ENCODE measurements at regions not wholly inside any gene's neighbourhood (a gene's known extent, or its start where the extent isn't known, plus 50 kb on each side); places are given as distances from the start of the nearest gene placed in this dataset.

DNA sequence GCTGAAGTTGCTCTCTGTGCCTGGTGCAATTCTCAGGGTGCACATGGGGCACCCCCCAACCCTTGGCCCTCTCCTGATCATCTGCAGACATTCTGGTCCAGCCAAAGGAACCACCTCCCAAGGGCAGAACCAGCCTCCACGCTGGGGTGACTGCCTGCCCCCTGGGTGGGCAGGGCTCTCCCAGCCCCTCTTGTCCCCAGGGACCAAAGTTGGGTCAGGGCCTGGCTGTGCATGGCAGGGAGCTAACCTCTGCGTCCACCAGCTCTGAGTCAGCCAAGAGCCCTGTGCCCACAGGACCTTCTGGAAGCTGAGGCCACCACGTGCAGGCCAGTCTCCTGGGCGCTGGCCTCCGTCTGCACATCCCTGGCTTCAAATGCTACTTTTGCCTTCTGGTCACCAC, 101.9 kb downstream of the SIK1 start:
- ChIA-PET POLR2A (ENCODE audit: low non-redundant PET) (no interaction called here), CTCF (no interaction called here)
- H3K9me3 ChIP-seq (ENCODE audit: low read depth, low read length, poor library complexity, severe bottlenecking): no peaks in the 10 kb centered on the region
- H3K4me1 ChIP-seq (ENCODE audit: insufficient read depth, low read length, poor library complexity, severe bottlenecking): no peaks in the 10 kb centered on the region
- TF ChIP-seq, protein P1, sequence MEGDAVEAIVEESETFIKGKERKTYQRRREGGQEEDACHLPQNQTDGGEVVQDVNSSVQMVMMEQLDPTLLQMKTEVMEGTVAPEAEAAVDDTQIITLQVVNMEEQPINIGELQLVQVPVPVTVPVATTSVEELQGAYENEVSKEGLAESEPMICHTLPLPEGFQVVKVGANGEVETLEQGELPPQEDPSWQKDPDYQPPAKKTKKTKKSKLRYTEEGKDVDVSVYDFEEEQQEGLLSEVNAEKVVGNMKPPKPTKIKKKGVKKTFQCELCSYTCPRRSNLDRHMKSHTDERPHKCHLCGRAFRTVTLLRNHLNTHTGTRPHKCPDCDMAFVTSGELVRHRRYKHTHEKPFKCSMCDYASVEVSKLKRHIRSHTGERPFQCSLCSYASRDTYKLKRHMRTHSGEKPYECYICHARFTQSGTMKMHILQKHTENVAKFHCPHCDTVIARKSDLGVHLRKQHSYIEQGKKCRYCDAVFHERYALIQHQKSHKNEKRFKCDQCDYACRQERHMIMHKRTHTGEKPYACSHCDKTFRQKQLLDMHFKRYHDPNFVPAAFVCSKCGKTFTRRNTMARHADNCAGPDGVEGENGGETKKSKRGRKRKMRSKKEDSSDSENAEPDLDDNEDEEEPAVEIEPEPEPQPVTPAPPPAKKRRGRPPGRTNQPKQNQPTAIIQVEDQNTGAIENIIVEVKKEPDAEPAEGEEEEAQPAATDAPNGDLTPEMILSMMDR (conservative IDR thresholded peaks at IDR 0.05; ENCODE audit: low read depth, low read length): no peak
- no peak for TF ChIP-seq EZH2 (IDR thresholded peaks at IDR 0.05; ENCODE audit: borderline replicate concordance, low read depth, low read length, poor library complexity, severe bottlenecking)
- H3K4me3 ChIP-seq (ENCODE audit: low read depth, low read length, poor library complexity, severe bottlenecking): no peak overlapping the region
- intact Hi-C loops (cut with micrococcal nuclease; ENCODE audit: unreplicated experiment): no loop called here
- no peaks in the 10 kb centered on the region for H3K27me3 ChIP-seq (replicated peaks; ENCODE audit: insufficient read depth, low read depth, low read length, poor library complexity)
- no peak overlapping the region for H3K27ac ChIP-seq (ENCODE audit: low read depth, low read length, poor library complexity, severe bottlenecking)
- DNase-seq (ENCODE audit: low spot score): no peak
- H3K36me3 ChIP-seq (ENCODE audit: insufficient read depth, low read length, poor library complexity, severe bottlenecking): no peaks in the 10 kb centered on the region
- BruUV-seq (replicated peaks): no TSS peak

DNA sequence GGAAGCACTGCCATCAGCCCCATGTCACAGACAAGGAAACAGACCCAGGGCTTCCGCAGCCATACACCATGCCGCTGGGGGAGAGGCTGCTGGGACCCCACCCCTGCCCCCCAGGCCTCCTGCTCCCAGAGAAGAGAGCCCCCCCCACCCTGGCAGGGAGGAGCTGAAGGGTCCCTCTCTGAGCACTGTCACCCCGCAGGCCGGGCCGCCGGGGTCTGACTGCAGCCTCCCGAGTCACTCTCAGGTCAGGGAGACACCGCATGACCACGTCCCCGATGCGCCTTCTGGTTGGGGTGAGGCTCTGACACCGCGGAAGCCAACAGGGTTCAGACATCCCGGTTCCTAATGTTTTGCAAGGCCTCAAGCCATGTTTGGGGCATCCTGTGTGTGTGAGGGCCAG, 102.3 kb downstream of the SIK1 start:
- ChIA-PET CTCF (no interaction called here), POLR2A (ENCODE audit: low non-redundant PET) (no interaction called here)
- Histone ChIP-seq H3K4me1 (ENCODE audit: insufficient read depth, low read length, poor library complexity, severe bottlenecking) (no peaks in the 10 kb centered on the region), H3K27me3 (replicated peaks; ENCODE audit: insufficient read depth, low read depth, low read length, poor library complexity) (no peaks in the 10 kb centered on the region), H3K4me3 (ENCODE audit: low read depth, low read length, poor library complexity, severe bottlenecking) (no peak overlapping the region), H3K9me3 (ENCODE audit: low read depth, low read length, poor library complexity, severe bottlenecking) (no peaks in the 10 kb centered on the region), H3K36me3 (ENCODE audit: insufficient read depth, low read length, poor library complexity, severe bottlenecking) (no peaks in the 10 kb centered on the region), H3K27ac (ENCODE audit: low read depth, low read length, poor library complexity, severe bottlenecking) (no peak overlapping the region)
- BruUV-seq (replicated peaks): no TSS peak
- intact Hi-C loops (cut with micrococcal nuclease; ENCODE audit: unreplicated experiment): no loop called here
- no peak for DNase-seq (ENCODE audit: low spot score)
- no peak for TF ChIP-seq EZH2 (IDR thresholded peaks at IDR 0.05; ENCODE audit: borderline replicate concordance, low read depth, low read length, poor library complexity, severe bottlenecking)
- TF ChIP-seq, protein P1 (conservative IDR thresholded peaks at IDR 0.05; ENCODE audit: low read depth, low read length): no peak

DNA sequence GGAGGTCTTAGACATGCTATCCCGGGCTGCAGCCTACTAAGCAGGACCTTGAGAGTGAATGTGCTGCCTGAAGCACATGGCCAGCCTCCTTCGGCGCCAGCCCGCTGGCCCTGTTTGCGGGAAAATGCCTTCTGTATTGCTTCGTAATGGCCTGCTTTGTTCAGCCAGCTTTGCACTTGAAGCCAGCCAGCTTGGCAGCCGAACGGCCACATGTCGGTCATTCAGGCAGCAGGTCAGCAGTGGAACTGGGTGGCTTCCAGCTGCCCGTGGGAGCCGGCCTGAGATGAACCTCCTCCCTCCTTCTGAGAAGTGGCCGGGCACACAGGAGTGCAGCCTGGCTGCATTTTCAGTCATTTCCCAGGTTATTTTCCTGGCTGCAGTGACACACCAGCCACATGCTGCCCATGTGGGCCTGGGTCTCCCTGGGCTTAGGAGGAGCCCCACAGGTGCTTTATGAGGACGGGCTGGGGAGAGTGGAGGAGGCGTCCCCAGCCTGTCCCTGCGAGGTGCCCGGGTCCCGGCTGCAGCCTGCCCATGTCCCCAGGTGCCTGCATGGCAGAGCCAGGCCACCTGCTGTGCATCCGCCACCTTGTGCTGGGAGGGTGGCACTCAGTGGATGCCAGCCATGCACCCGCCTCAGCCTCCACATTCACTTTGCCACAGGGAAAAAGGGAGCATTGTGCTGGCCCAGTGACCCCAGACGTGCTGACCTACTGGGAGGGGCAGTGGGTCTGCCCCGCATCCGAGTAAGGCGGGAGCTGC, 103.5 kb downstream of the SIK1 start:
- intact Hi-C loops (cut with micrococcal nuclease; ENCODE audit: unreplicated experiment): no loop called here
- ChIA-PET CTCF (no interaction called here), POLR2A (ENCODE audit: low non-redundant PET) (no interaction called here)
- H3K36me3 ChIP-seq (ENCODE audit: insufficient read depth, low read length, poor library complexity, severe bottlenecking): no peaks in the 10 kb centered on the region
- no TSS peak for BruUV-seq (replicated peaks)
- H3K27ac ChIP-seq (ENCODE audit: low read depth, low read length, poor library complexity, severe bottlenecking): no peak overlapping the region
- no peaks in the 10 kb centered on the region for H3K27me3 ChIP-seq (replicated peaks; ENCODE audit: insufficient read depth, low read depth, low read length, poor library complexity)
- TF ChIP-seq, protein P1 (conservative IDR thresholded peaks at IDR 0.05; ENCODE audit: low read depth, low read length): no peak
- no peak for TF ChIP-seq EZH2 (IDR thresholded peaks at IDR 0.05; ENCODE audit: borderline replicate concordance, low read depth, low read length, poor library complexity, severe bottlenecking)
- H3K4me1 ChIP-seq (ENCODE audit: insufficient read depth, low read length, poor library complexity, severe bottlenecking): no peaks in the 10 kb centered on the region
- no peaks in the 10 kb centered on the region for H3K9me3 ChIP-seq (ENCODE audit: low read depth, low read length, poor library complexity, severe bottlenecking)
- DNase-seq (ENCODE audit: low spot score): no peak
- no peak overlapping the region for H3K4me3 ChIP-seq (ENCODE audit: low read depth, low read length, poor library complexity, severe bottlenecking)

All from A673 (cell line).